ENCODE measurements at regions not wholly inside any gene's neighbourhood (a gene's known extent, or its start where the extent isn't known, plus 50 kb on each side); places are given as distances from the start of the nearest gene placed in this dataset.

DNA sequence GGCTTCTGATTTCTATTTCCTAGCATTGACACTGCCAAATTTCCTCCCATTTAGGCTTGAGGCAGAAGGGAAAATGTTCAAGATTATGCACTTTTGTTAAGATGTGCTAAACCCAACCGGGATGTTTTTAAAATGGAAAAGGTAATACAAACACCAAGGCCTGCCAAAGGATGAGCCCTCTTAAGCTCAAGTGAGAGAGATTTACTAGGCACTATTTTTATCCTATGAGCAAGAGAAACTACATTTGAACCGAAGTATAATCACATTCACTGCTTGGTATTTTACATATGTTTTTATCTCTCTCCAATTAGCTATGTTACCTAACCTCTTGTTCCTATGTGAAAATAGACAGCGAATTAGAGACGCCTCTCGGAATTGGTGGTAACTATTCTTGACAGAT lies 295.8 kb downstream of the GABRB3 start:
- H3K27me3 ChIP-seq (ENCODE audit: control insufficient read depth, insufficient read depth, low read length): no peaks in the 10 kb centered on the region
- no peak overlapping the region for H3K4me3 ChIP-seq (ENCODE audit: low read length)
- no peaks in the 10 kb centered on the region for H3K4me1 ChIP-seq (ENCODE audit: control insufficient read depth, insufficient read depth, low read length)
- H3K36me3 ChIP-seq (ENCODE audit: control insufficient read depth, insufficient read depth, low read length): no peaks in the 10 kb centered on the region
- no peaks in the 10 kb centered on the region for H3K9me3 ChIP-seq (ENCODE audit: control insufficient read depth, low read length)
- H3K9ac ChIP-seq (ENCODE audit: low read length): no peak overlapping the region

DNA sequence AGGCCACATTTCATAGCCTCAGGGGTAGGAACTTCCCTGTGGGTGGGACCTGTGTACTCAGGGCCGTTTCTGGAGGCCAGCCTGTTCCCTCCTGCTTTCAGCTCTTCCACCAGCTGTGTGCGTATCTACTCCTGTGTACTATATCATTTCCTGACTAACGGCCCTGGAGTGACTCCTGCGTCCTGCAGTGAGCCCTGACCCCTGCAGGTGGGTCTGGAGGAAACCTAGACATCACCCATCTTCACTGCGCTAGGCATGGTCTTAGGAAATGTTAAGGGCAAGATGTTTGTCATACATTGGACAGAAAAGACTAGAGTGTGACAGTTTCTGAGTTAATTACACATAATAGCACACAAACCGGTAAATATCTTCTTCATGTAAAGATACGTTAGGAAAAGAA lies 297.3 kb downstream of the GABRB3 start:
- H3K9ac ChIP-seq (ENCODE audit: low read length): no peak overlapping the region
- no peaks in the 10 kb centered on the region for H3K36me3 ChIP-seq (ENCODE audit: control insufficient read depth, insufficient read depth, low read length)
- H3K4me3 ChIP-seq (ENCODE audit: low read length): no peak overlapping the region
- no peaks in the 10 kb centered on the region for H3K27me3 ChIP-seq (ENCODE audit: control insufficient read depth, insufficient read depth, low read length)
- no peaks in the 10 kb centered on the region for H3K4me1 ChIP-seq (ENCODE audit: control insufficient read depth, insufficient read depth, low read length)
- no peaks in the 10 kb centered on the region for H3K9me3 ChIP-seq (ENCODE audit: control insufficient read depth, low read length)

DNA sequence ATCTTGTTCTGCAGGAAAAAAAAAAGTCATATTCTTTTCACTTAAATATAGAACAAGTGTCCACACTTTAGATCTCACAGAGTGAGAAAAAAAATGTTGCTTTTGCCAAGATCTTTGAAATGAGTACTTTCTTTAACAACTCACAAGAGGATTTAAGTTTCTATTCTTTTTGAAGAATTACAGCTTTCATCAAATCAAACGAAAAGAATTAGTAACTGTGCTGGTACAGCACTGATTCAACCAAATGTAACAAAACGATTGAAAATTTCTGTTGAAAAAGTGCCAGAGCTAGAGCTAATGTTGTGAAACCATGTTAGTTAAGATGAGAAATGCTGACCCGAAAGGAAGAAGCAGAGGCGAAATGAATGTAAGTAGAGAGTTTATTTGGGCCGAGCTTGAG lies 300.2 kb downstream of the GABRB3 start:
- Histone ChIP-seq H3K36me3 (ENCODE audit: control insufficient read depth, insufficient read depth, low read length) (no peaks in the 10 kb centered on the region), H3K4me1 (ENCODE audit: control insufficient read depth, insufficient read depth, low read length) (no peaks in the 10 kb centered on the region), H3K4me3 (ENCODE audit: low read length) (no peak overlapping the region), H3K9me3 (ENCODE audit: control insufficient read depth, low read length) (no peaks in the 10 kb centered on the region), H3K27me3 (ENCODE audit: control insufficient read depth, insufficient read depth, low read length) (no peaks in the 10 kb centered on the region), H3K9ac (ENCODE audit: low read length) (no peak overlapping the region)

DNA sequence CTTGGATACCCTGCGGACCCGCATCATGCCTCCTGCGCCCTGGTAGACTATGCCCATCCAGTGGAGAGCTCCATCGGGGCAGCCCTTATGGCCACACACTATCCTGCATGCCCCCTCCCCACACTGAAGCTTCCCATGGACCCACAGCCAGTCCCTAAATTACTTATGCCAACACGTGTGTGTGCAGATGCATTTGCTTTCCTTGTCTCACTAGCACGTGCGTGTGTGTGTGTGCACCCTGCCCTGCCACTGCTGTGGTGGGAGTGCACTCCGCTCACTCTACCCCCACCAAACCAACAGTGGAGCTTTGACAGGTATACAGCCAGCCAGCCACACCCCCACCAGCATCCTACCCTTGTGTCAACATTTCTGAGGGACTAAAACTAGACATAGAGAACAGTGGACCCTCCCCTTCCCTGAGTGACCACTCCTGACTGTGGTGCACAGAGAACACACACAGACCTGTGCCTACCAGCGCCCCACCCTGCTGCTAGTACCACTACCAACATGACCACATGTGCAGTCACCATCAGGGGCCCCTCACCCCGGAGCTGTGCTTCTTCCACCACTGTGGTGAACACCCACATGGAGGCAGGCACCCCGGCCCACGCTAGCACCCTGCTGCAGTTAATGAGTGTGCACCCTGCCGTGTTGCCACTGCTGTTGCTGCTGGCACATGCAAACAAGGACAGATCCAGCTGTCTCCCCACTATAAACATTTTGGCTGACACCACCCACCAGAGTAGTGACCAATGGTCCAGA lies 310.8 kb downstream of the GABRB3 start:
- Histone ChIP-seq H3K4me1 (ENCODE audit: control insufficient read depth, insufficient read depth, low read length) (no peaks in the 10 kb centered on the region), H3K4me3 (ENCODE audit: low read length) (no peak overlapping the region), H3K9ac (ENCODE audit: low read length) (no peak overlapping the region), H3K36me3 (ENCODE audit: control insufficient read depth, insufficient read depth, low read length) (no peaks in the 10 kb centered on the region), H3K9me3 (ENCODE audit: control insufficient read depth, low read length) (no peaks in the 10 kb centered on the region), H3K27me3 (ENCODE audit: control insufficient read depth, insufficient read depth, low read length) (no peaks in the 10 kb centered on the region)

DNA sequence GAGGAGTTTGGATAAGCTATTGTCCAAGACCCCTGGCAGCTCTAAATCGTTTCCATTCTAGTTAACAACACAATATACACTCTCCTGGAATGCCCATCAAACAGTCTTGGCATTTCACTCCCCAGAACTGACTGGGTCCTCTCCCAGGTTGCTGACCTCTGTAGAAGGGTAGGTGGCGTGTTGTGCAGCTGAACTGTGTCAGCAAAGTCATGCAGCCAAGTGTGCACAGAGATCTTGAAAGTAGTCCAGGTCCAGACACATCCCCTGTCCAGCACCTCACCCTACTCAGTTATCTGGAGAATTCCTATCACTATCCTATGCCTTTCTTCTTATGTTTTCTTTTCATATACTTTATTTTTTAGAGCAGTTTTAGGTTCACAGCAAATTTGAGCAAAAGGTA lies 312.7 kb downstream of the GABRB3 start:
- H3K36me3 ChIP-seq (ENCODE audit: control insufficient read depth, insufficient read depth, low read length): no peaks in the 10 kb centered on the region
- no peaks in the 10 kb centered on the region for H3K9me3 ChIP-seq (ENCODE audit: control insufficient read depth, low read length)
- no peaks in the 10 kb centered on the region for H3K27me3 ChIP-seq (ENCODE audit: control insufficient read depth, insufficient read depth, low read length)
- no peak overlapping the region for H3K9ac ChIP-seq (ENCODE audit: low read length)
- H3K4me1 ChIP-seq (ENCODE audit: control insufficient read depth, insufficient read depth, low read length): no peaks in the 10 kb centered on the region
- H3K4me3 ChIP-seq (ENCODE audit: low read length): no peak overlapping the region

DNA sequence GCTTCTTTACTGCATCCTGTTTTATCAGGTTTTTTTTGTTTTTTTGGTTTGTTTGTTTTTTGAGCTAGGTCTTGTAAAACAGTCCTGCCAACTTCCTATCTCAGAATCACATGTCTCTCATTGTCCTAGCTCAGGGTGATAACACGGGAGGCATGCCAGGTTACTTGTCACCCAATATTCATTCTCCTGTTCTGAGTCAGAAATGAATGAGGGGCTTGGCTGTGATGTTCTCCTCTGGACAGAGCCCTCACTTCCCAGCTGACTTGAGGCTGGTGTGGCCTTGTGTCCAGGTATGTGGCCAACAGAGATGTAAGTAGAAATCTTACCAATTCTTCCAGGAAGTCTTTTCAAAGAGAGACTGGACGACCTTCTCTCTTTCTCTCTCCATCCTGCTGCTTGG lies 317.0 kb downstream of the GABRB3 start:
- no peak overlapping the region for H3K4me3 ChIP-seq (ENCODE audit: low read length)
- no peak overlapping the region for H3K9ac ChIP-seq (ENCODE audit: low read length)
- no peaks in the 10 kb centered on the region for H3K27me3 ChIP-seq (ENCODE audit: control insufficient read depth, insufficient read depth, low read length)
- no peaks in the 10 kb centered on the region for H3K36me3 ChIP-seq (ENCODE audit: control insufficient read depth, insufficient read depth, low read length)
- H3K9me3 ChIP-seq (ENCODE audit: control insufficient read depth, low read length): no peaks in the 10 kb centered on the region
- H3K4me1 ChIP-seq (ENCODE audit: control insufficient read depth, insufficient read depth, low read length): no peaks in the 10 kb centered on the region

DNA sequence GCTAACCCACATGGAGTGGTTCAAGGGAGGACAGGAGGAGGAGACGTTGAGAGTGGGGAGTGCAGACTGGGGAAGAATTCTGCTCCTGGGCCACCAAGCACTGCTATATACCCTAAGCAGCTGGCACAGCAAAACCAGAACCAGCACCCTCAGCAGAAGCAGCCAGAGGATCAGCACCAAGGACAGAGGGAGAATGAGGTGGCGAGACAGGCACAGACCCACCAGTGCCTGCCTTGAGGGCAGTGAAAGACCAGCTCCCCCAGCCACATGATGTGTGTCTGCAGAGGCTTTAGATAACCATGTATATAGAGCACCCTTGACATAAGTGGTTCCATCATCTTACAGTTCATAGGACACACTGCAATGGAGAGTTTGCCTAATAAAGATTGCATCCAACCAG lies 319.0 kb downstream of the GABRB3 start:
- Histone ChIP-seq H3K36me3 (ENCODE audit: control insufficient read depth, insufficient read depth, low read length) (no peaks in the 10 kb centered on the region), H3K9me3 (ENCODE audit: control insufficient read depth, low read length) (no peaks in the 10 kb centered on the region), H3K27me3 (ENCODE audit: control insufficient read depth, insufficient read depth, low read length) (no peaks in the 10 kb centered on the region)

DNA sequence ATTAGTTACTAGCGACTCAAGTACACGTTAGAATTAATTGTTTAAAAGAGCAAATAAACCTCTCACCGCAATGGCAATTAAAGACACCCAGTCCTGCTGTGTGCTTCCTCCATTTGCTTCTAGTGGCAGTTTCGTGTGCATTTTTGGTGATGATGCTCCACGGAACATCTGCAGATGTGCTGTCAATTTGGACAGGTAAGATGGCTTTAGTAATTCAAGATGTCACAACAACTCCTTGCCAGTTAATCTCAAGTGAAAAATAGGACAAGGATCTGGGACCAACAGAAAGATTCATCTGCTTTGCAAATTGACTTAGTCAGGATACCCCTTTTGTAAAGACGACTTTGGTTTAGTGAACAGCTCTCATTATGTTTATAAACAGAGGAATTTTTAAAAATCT lies 320.9 kb downstream of the GABRB3 start:
- Histone ChIP-seq H3K9me3 (ENCODE audit: control insufficient read depth, low read length) (no peaks in the 10 kb centered on the region), H3K27me3 (ENCODE audit: control insufficient read depth, insufficient read depth, low read length) (no peaks in the 10 kb centered on the region), H3K9ac (ENCODE audit: low read length) (no peak overlapping the region), H3K36me3 (ENCODE audit: control insufficient read depth, insufficient read depth, low read length) (no peaks in the 10 kb centered on the region), H3K4me1 (ENCODE audit: control insufficient read depth, insufficient read depth, low read length) (no peaks in the 10 kb centered on the region), H3K4me3 (ENCODE audit: low read length) (no peak overlapping the region)

More for the DNA sequence above, 319.0 kb downstream of the GABRB3 start:
- no peaks in the 10 kb centered on the region for H3K4me1 ChIP-seq (ENCODE audit: control insufficient read depth, insufficient read depth, low read length)
- no peak overlapping the region for H3K4me3 ChIP-seq (ENCODE audit: low read length)
- no peak overlapping the region for H3K9ac ChIP-seq (ENCODE audit: low read length)

DNA sequence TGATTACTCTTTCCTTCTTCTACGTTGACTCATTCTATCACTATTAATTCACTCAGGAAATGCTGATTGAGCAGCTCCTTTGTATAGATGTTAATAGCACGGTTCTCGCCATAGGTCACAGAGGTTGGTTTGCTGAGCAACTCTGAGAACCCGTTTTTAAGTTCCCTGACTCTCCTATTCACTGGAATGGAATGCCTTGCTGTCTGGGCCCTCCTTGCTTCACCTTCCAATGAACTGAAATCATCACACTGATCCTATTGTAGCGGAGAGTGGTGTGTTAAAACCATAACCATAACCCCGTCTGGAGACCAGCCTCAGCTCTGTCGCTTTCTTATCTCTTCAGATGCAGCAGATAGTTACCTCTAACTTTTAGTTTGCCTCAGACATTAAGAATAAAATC lies 323.6 kb downstream of the GABRB3 start:
- no peak overlapping the region for H3K9ac ChIP-seq (ENCODE audit: low read length)
- no peaks in the 10 kb centered on the region for H3K9me3 ChIP-seq (ENCODE audit: control insufficient read depth, low read length)
- H3K27me3 ChIP-seq (ENCODE audit: control insufficient read depth, insufficient read depth, low read length): no peaks in the 10 kb centered on the region
- H3K36me3 ChIP-seq (ENCODE audit: control insufficient read depth, insufficient read depth, low read length): no peaks in the 10 kb centered on the region
- no peaks in the 10 kb centered on the region for H3K4me1 ChIP-seq (ENCODE audit: control insufficient read depth, insufficient read depth, low read length)
- no peak overlapping the region for H3K4me3 ChIP-seq (ENCODE audit: low read length)

DNA sequence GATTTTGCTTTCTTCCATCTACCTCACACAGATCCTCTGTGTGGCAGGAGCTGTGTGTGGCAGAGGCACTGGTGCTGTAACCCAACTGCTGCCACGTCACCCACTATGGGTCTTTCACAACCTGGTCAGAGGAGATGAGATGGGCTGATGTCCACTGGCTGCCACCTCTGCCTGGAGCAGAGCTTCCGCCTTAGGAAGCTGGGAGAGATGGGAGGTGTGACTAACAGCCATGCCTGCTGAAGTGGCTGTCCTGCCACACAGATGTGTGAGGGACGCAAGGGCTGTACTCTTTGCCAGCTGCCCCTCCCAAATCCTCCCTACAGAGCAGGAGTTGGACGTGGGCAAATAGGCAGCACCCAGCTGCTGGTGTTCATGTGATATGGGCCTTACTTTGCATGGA lies 329.5 kb downstream of the GABRB3 start:
- Histone ChIP-seq H3K4me1 (ENCODE audit: control insufficient read depth, insufficient read depth, low read length) (no peaks in the 10 kb centered on the region), H3K9me3 (ENCODE audit: control insufficient read depth, low read length) (no peaks in the 10 kb centered on the region), H3K27me3 (ENCODE audit: control insufficient read depth, insufficient read depth, low read length) (no peaks in the 10 kb centered on the region), H3K36me3 (ENCODE audit: control insufficient read depth, insufficient read depth, low read length) (no peaks in the 10 kb centered on the region), H3K4me3 (ENCODE audit: low read length) (no peak overlapping the region), H3K9ac (ENCODE audit: low read length) (no peak overlapping the region)

DNA sequence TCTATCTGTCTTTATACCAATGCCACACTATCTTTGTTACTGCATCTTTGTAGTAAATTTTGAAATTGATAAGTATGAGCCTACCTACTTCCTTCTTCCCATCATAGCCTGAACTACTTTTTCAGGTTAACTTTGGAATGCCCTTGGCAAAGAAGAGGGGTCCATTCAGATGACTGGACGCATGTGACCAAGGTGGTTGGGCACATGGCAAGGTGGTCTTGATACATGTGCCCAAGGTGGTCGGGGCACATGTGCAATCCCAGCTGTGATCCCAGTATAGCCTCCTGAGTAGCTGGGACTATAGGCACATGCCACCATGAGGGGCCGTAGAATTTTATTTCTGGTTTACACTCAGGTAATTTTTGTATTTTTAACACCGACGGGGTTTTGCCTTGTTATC lies 330.2 kb downstream of the GABRB3 start:
- Histone ChIP-seq H3K36me3 (ENCODE audit: control insufficient read depth, insufficient read depth, low read length) (no peaks in the 10 kb centered on the region), H3K9me3 (ENCODE audit: control insufficient read depth, low read length) (no peaks in the 10 kb centered on the region), H3K27me3 (ENCODE audit: control insufficient read depth, insufficient read depth, low read length) (no peaks in the 10 kb centered on the region), H3K4me1 (ENCODE audit: control insufficient read depth, insufficient read depth, low read length) (no peaks in the 10 kb centered on the region), H3K9ac (ENCODE audit: low read length) (no peak overlapping the region), H3K4me3 (ENCODE audit: low read length) (no peak overlapping the region)

DNA sequence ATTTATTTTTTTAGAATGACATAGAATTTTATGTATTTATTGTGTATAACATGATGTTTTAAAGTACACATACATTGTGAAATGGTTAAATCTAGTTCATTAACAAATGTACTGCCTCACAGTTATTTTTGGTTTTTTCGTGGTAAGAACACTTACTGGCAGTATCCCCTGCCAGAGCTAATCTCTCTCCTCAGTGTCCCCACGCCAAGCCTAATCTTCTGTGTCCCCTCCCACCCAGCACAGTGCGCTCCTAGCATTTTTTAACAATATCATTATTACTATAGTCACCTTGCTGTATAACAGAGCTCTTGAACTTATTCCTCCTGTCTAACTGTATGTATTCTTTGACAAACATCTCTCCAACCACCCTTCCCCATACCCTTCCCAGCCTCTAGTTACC lies 333.2 kb downstream of the GABRB3 start:
- Histone ChIP-seq H3K9me3 (ENCODE audit: control insufficient read depth, low read length) (no peaks in the 10 kb centered on the region), H3K36me3 (ENCODE audit: control insufficient read depth, insufficient read depth, low read length) (no peaks in the 10 kb centered on the region), H3K27me3 (ENCODE audit: control insufficient read depth, insufficient read depth, low read length) (no peaks in the 10 kb centered on the region), H3K9ac (ENCODE audit: low read length) (no peak overlapping the region), H3K4me1 (ENCODE audit: control insufficient read depth, insufficient read depth, low read length) (no peaks in the 10 kb centered on the region), H3K4me3 (ENCODE audit: low read length) (no peak overlapping the region)

DNA sequence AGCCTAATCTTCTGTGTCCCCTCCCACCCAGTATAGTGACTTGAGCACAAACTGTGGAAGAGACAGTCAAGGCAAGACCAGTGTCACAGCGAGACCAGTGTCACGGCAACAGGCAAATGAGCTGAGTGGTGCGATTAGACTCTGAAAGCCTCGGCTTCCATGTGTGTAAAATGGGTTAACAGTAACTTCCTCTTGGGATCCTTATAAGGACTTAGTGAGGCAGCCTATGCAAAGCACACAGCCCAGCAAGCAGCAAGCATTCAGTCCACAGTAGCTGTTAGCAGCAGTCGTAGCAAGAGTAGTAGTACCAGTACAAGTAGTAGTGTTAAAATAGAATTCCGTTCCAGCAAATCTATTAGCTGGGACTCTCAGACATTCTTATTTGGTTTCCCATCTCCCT lies 334.1 kb downstream of the GABRB3 start:
- H3K27me3 ChIP-seq (ENCODE audit: control insufficient read depth, insufficient read depth, low read length): no peaks in the 10 kb centered on the region
- H3K36me3 ChIP-seq (ENCODE audit: control insufficient read depth, insufficient read depth, low read length): no peaks in the 10 kb centered on the region
- no peak overlapping the region for H3K9ac ChIP-seq (ENCODE audit: low read length)
- H3K4me1 ChIP-seq (ENCODE audit: control insufficient read depth, insufficient read depth, low read length): no peaks in the 10 kb centered on the region
- no peaks in the 10 kb centered on the region for H3K9me3 ChIP-seq (ENCODE audit: control insufficient read depth, low read length)
- H3K4me3 ChIP-seq (ENCODE audit: low read length): no peak overlapping the region
